ENCODE measurements at regions not wholly inside any gene's neighbourhood (a gene's known extent, or its start where the extent isn't known, plus 50 kb on each side); places are given as distances from the start of the nearest gene placed in this dataset.

DNA sequence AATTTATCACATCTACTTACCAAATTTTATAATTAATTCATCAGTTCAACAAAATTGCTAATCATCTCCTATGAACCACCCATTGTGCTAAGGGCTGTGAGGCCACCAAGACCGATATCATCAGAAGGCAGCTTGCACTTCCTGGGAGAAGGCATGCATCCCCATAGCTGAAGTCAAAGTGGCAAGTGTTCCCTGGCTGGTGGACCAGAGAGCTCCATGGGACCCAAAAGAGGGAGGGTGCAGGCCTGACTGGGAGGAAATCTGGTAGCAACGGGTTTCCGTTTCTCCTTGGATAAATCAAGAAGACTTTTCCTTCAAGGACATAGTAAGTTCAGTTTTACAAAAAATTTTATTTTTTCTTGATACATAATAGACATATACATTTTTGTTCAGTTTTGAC lies 325.2 kb downstream of the FGF9 start:
- DNase-seq = no peak

DNA sequence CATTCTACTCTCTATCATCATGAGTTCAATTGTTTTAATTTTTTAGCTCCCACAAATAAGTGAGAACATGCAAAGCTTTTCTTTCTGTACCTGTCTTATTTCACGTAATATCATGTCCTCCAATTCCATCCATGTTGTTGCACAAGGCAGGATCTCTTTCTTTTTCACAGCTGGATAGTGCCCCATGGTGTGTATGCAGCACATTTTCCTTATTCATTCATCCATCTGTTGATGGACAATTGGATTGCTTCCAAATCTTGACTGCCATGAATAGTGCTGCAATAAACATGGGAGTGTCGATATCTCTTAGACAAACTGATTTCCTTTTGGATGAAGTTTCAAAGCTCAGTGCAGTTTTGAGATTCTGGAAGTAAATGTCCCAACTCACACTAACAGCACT lies 326.9 kb downstream of the FGF9 start:
- intact Hi-C loops (cut with DNase I) = no loop called here
- no peak for DNase-seq

More for the DNA sequence above, 325.2 kb downstream of the FGF9 start:
- intact Hi-C loops (cut with DNase I) = no loop called here

DNA sequence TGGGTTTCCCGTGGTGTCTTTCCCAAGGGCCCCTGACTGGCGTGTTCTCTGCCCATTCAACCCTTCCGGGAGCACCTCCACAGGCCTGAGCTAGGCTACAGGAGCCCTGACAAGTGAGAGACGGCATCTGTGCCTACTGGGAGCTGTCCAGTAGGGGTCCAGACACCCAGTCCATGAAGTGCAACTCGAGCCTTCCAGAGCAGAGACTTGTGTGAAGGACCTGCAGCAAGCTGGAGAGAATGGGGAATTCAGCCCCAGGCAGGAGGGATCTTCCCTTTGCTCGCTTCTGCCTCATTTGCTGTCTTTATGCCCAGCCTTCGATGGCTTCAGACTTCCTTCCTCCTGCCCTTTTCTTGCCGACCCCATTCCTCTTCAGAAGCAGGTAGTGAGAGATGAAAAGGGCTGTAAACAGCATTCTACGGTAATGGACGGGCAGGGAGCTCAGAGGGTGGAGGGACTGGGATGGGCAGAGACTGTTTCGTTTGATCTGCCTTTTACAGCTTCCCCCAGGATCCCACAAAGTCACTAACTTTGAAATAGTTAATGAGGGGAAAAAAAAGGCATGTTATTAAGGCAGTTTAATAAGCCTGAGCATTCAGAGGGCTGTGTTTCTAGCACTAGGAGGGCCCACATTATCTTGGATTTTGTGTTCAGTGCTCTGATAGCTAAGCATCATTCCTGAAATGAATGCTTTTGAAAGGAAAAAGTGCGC lies 327.6 kb downstream of the FGF9 start:
- no peak for DNase-seq
- intact Hi-C loops (cut with DNase I) = no loop called here

DNA sequence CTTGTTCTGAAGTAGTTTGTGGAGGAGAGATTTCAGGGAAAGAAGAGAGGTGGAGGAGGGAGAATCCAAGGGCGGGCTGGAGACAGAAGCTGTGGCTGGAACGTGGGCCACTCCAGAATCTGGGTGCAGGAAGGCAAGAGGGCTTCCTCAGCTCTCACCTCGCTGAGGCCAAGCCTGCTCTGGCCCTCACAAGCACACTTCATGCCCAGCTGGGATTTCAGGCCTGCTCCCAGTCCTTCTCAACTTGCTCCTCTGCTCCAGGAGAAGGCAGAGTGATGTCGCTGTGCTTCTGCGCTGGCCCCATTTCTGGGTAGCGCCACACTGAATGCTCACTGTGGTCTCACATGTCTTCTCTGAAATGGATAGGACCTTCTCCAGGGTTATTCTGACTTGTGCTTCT lies 328.8 kb downstream of the FGF9 start:
- no peak for DNase-seq
- intact Hi-C loops (cut with DNase I) = no loop called here

DNA sequence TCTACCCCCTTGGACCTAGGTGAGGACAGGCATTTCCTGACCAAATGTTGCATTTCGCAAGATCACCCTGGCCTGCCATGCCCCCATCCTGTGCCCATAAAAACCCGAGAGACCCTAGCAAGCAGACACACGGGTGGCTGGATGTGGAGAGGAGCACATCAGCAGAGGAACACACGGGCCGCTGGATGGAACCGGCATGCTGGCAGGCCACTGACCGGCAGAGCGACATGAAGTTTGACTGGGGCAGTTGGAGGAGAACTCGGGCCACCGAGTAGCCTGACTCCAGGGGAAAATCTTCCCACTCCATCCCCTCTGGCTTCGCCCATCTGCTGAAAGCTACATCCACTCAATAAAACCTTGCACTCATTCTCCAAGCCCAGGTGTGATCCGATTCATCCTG lies 329.3 kb downstream of the FGF9 start:
- no peak for DNase-seq

DNA sequence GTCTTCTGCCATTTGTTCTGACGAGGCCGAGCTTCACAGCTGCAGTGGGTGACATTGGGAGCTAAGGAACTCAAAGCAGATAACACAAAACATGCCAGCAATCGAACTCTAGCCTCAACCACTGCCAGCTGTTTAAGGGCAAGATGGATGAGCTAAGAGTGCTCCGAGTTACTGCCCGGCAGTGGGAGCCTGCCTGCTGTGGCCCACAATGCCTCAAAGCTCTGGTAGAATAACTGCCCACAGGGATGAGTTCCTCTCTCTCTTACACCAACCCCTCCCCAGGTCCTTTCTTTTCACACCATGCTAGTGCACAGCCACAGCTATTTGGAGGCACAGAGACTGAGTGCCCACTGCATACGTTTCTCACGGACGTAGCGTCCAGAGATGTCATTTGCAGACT lies 330.5 kb downstream of the FGF9 start:
- intact Hi-C loops (cut with DNase I) = no loop called here
- DNase-seq = no peak

More for the DNA sequence above, 329.3 kb downstream of the FGF9 start:
- intact Hi-C loops (cut with DNase I) = no loop called here

DNA sequence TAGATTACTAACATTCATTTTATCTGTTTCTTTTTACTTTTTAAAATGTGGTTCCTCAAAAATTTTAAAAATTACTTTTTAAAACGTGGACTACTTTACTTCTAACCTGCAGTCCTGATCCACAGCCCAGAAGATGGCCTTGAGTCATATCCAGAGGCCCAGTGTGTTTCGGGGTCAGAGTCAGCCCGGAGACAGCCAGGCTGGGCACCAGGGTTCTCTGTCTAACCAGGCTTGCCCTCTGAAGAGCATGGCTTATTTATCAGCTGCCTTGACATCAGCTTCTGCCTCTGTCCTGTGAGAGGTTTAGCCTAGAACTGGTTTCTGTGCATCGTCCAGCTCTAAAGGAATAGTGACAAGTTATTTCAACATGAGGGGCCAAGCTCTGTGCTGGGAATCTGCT lies 332.0 kb downstream of the FGF9 start:
- intact Hi-C loops (cut with DNase I) = no loop called here
- DNase-seq = peak in 1 of 10 donors; percentile 63

DNA sequence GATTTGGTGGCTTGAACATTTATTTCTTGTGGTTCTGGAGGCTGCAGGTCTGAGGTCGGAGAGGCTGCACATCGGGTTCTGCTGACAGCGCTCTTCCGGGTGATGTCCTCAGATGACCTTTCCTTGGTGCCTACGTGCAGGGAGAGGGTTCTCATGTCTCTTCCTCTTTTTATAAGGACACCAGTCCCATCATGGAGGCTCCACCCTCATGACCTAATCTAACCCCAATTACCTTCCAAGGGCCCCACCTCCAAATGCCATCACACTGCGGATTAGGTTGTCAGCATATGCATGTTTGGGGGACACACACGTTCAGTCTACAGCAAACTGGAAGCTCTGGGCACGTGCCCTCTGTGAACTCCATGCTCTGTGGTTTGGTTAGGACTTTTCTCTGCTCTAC lies 338.6 kb downstream of the FGF9 start:
- intact Hi-C loops (cut with DNase I) = no loop called here
- DNase-seq = no peak

DNA sequence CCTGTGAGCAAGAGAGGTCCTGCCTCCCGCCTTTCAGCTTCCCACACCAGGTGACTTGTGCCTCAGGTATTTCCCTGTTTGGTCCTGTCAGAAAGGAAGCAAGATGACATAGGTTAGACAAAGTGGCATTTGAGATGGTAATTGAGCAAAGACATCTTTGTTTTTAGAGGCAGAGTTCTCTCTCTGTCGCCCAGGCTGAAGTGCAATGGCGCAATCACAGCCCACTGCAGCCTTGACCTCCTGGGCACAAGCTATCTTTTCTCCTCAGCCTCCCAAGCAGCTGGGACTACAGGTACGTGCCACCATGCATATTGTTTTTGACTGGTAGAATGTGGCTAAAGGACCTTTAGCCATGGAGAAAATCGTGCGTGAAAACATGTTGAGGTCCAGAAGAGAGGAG lies 339.1 kb downstream of the FGF9 start:
- no peak for DNase-seq
- intact Hi-C loops (cut with DNase I) = no loop called here

DNA sequence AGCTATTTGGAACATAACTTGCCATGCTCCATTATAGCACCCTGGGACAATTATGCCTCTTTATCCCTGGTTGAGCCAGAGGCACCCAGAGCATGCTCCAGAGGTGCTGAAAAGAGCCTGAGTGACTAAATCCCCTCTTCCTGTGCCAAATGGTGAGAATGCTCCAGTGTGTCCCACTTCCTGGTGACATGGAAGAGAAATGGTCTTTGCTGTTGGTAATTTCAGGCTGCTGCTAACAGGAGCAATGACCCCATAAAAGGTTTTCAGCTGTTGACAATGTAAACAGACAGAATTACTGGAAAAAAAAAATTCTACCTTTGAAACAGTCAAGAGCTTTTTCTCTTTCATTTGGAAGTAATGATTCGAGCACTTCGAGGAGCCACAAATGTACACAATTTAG lies 341.8 kb downstream of the FGF9 start:
- DNase-seq = no peak

DNA sequence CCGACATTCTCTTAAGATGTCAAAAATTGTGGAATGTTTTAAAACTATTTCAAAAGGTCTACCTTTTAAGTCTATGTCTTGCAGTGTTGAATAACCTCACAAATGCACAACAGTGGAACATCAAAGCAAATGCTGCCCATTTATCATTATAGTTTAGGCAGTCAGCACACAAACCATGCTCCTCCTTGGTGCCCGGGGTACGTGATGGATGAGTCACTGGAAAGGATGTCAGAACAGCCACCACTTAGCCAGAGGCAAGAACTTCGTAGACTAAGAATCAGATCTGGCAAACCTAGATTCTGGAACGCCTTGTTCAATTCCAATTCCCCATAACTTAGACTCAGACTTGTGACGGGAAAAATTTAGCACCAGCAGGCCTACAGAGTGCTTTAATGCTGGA lies 343.6 kb downstream of the FGF9 start:
- intact Hi-C loops (cut with DNase I) = no loop called here
- no peak for DNase-seq

More for the DNA sequence above, 341.8 kb downstream of the FGF9 start:
- intact Hi-C loops (cut with DNase I) = no loop called here

DNA sequence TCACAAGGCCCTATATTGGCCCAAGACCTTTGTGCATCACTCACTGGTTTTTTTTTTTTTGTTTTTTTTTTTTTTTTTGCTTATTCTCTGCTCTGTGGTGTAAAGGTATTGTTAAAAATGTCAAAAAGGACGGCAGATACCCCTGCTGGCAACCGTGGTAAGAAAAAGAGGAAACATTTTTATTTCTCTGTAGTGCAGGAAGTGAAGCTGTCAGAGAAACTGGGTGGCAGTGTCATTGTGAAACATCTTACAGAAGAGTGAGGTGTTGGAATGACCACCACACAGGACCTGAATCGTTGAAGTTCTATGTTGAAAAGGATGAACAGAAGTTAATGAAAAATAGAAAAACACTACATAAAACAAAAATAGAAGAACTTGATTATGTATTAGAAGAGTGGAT lies 346.4 kb downstream of the FGF9 start:
- intact Hi-C loops (cut with DNase I) = no loop called here
- DNase-seq = no peak

DNA sequence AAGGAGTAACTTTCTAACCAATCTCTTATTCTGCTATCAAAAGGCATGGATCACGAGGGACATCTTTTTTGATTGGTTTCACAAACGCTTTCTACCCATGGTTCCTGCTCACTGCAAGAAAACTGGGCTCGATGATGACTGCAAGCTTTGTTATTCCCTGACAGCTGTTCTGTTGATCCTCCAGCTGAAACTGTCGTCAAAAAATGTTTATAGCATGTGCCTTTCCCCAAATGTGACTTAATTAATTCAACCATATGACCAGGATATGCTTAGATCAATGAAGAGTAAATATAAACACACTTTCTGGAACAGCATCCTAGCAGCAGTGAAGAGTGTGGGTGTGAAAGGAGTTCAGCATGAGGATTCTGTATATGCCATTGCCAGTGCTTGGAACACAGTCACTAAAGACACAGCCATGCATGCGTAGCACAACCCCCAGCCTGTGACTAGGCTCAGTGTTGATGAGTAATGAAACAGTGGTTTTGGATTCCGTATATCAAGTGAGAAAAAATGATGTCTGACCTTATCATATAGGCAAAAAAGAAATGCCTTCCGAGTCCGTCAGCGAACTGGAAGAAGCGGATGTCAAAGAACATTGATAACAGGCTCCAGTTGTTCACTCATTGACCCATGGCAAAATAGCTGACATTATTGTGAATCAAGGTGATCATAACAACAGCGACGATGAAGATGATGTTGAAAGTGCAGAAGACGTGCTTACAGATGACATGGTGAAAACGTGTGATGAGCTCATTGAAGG lies 347.4 kb downstream of the FGF9 start:
- DNase-seq = no peak

DNA sequence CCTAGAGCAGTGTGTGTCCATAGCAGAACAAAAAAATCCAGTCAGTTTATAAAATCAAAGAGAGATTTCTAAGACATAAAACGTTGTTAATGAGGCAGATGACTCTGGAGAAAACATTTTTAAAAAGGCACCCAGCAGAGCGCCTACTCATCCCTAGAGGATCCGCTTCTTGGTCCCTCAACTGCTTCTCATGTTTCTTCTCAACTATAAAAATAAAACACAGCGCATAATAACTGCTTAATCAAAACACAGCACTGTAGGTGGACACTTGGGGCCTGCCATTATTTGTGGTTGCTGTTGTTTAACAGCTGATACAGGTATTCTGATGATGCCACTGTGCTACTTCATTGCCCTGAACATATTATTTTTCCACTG lies 347.9 kb downstream of the FGF9 start:
- DNase-seq = no peak
- intact Hi-C loops (cut with DNase I) = no loop called here

More for the DNA sequence above, 347.4 kb downstream of the FGF9 start:
- intact Hi-C loops (cut with DNase I) = no loop called here

DNA sequence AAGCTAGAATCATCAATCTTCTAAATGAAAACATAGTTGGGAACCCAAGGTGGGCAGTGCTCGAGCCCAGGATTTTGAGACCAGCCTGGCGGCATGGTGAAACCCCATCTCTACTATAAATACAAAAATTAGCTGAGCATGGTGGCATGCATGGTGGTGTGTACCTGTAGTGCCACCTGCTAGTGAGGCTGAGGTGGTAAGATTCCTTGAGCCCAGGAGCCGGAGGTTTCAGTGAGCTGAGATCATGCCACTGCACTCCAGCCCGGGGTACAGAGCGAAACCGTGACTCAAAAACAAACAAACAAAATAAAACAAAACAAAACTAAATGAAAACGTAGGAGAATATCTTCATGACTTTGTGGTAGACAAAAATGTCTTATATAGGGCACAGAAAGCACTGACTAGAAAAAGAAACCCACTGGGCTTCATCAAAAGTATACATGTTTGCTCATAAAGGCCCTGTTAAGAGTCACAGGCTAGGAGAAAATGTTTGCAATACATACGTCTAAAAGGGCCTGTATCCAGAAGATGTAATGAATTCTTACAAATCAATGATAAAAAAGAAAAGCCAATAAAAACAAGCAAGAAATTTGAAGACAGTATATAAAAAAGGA lies 353.6 kb downstream of the FGF9 start:
- intact Hi-C loops (cut with DNase I) = no loop called here
- DNase-seq = no peak

DNA sequence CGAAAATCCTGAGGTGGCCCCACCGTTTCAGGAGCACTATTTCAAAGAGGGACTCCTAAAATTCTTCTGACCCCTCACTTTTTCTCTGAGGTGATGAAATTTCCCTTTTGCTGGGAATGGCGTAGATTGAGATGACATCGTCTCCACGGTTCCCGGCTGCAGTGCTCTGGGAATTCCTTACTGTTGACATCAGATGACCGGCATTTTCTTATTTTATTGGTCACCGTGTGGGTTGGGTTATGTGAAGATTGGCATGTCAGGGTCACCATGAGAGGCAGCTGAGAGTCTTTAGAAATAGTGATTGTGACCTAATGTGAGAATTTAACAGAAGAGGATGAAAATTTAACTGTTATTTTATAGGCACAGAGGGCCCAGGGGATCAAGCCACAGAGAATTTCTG lies 356.7 kb downstream of the FGF9 start:
- intact Hi-C loops (cut with DNase I) = no loop called here
- DNase-seq = peak in 1 of 10 donors; percentile 71

DNA sequence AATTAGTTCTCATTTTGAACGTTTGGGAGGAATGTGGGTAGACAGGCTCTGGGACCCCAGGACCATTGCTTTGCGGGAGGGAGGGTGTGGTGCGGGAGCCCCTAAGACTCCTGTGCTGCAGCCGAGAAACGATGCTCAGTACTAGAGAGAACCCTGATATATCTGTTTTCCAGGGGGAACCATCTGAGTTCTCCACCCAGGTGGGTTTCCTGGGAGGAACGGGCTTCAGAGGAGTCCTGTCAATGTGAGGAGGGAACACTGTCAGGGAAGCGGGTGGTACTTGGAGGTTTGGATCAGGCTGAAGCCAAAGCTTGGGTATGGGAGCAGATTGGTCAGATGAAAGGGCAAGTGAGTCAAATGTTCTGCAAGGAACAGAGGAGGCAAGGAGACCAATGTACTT lies 358.0 kb downstream of the FGF9 start:
- intact Hi-C loops (cut with DNase I) = no loop called here
- DNase-seq = no peak

DNA sequence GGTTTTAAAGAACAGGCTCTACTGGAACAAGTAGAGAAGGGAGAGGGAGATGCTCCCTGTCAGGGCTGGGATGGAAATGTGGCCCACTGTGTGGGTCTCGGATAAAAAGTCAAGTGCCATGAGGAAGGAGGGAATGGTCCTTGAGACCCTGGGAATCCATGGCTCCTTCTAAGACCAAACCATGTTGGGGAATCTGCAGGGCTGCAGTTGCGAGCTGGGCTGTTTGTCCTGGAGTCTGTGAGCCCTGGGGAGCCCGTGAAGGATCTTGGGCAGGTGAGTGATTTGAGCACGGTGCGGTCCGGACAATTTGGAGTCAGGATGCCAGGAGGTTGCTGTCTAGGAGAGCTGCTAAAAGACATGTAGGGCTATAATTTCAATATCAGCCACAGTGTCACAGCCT lies 359.4 kb downstream of the FGF9 start:
- DNase-seq = no peak
- intact Hi-C loops (cut with DNase I) = no loop called here

DNA sequence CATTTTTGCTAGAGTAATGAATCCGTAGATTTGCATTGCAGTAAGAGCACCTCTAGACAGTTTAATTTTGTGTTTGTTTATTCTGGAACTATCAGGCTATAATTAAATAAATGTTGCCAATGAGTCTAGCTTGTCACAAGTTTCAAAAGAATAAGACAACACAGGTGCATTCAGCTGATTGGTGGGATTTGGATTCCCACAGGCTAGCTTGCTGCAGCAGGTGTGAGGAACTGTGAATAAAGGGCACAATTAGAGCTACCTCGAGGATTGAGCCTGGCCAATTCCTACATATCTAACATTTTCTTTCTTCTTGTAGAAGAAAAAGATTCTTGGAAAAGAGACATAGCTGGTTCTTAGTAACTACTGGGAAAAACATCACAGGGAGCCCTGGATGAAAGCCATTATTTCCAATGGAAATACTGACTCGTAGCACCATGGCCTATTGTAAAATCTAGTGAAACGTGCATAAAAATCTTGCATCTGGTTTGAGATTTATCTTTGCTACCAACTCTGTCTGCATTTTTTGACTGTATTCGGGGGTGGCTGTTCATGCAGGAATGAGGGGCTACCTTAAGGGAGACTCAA lies 360.9 kb downstream of the FGF9 start:
- DNase-seq = no peak
- intact Hi-C loops (cut with DNase I) = no loop called here

DNA sequence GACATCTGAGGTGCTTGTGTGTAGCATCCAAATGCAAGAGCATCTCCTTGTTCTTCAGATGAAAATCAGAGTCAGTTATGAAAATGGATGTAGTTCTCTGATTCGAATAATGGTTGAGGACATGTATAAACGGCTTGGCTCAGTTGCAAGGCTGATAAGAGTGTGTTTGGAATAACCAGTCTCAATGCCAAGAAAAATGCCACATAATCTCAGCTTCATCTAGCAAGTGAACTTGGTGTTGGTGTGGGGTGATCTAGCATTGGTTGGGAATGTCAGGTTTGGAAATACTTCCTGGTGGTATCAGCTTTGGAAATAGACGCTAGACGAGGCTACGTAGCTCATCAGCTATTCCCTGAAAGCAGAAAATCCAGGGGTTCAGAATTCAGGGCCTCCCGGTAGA lies 362.0 kb downstream of the FGF9 start:
- intact Hi-C loops (cut with DNase I) = no loop called here
- no peak for DNase-seq

DNA sequence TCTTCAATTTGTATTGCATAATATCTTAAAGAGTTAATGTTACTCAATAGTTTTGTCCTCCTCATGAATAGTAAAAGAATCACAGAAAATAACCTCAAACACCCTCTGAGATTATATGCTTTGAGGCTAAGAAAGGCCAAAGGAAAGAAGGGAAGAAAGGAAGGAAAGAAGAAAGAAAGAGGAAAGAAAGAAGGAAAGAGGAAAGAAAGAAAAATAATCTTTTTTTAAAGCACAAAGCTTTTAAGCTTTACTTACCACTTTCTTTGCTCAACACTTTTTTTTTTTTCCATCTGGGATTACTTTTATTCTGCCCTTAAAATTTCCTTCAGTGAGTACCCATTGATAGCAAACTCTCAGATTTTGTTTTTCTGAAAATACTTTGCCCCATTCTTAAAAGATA lies 369.1 kb downstream of the FGF9 start:
- intact Hi-C loops (cut with DNase I) = no loop called here
- DNase-seq = no peak

All from posterior cingulate gyrus (tissue), 11 donors.